ENCODE measurements at regions not wholly inside any gene's neighbourhood (a gene's known extent, or its start where the extent isn't known, plus 50 kb on each side); places are given as distances from the start of the nearest gene placed in this dataset.

DNA sequence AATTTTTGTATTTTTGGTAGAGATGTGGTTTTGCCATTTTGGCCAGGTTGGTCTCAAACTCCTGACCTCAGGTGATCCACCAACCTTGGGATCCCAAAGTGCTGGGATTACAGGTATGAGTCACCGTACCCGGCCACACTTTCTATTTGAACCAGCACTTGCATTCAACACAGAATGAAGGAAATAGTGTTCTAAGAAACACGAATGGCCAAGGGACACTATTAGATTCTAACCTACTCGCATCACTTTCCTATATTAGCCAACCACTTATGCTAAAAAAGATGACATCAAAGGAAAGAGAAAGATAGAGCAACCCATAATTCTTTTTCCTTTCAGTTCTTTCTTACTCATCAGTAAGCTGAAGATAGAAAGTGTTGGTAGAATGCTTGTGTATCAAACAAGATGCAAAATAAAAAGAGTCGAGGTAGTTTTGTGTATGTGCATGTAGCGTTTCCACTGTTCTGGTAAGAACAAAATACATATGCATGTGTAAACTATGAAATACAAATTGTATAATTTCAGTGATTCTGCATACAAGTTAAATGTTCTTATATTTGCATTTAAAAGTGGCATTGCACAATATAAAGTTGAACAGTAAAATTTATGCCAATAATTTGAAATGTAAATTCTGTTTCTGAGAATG is 247.6 kb downstream of the CDCA7 start:
- TF ChIP-seq CTCF (IDR thresholded peaks at IDR 0.05) = no peak
- no peak for TF ChIP-seq POLR2A (IDR thresholded peaks at IDR 0.05)

Measured in stomach (tissue), 4 donors.